H1 (cell line): ENCODE measurements at regions not wholly inside any gene's neighbourhood (a gene's known extent, or its start where the extent isn't known, plus 50 kb on each side); places are given as distances from the start of the nearest gene placed in this dataset.
A peak's percentile ranks its signal among the peaks of the same experiment; 100 is the strongest.

ENCODE experiments used
- CTCF ChIA-PET: fragments of 300-600 bp; sonication (Branson Sonifier 250); formaldehyde crosslinking; loops from one replicate; lab custom pipeline; 2021; ENCODE audit not compliant: partially characterized antibody; lab: Charles Lee
- POLR2A ChIA-PET: fragments of 300-600 bp; sonication (Branson Sonifier 250); formaldehyde crosslinking; loops from one replicate; lab custom pipeline; 2021; ENCODE audit warnings: inconsistent platforms; ENCODE audit not compliant: partially characterized antibody; lab: Charles Lee
- DNase-seq, 2 experiments: peaks; one replicate each; pipeline versions ENCODE4 v3.0.0 to v3.0.0-alpha.2; 2010 to 2022; ENCODE audit warnings: low spot score in 2 of 2, low read depth in 1 of 2, mixed read lengths in 1 of 2
- FAIRE-seq: peaks from 2 replicates; lab custom pipeline; 2011; peaks lifted over from hg19 to GRCh38; lab: Jason Lieb, UNC
- H2AFZ ChIP-seq: 2 replicates; pipeline ENCODE4 v1.8.1; 2012; ENCODE audit warnings: low read length, inconsistent platforms
- H2AK5ac ChIP-seq: 2 replicates; pipeline ENCODE4 v1.6.1; 2013; ENCODE audit warnings: low read depth, low read length
- H2BK120ac ChIP-seq: replicated peaks from 2 replicates; pipeline ENCODE3; 2013; ENCODE audit warnings: low read depth, low read length, inconsistent platforms
- H2BK12ac ChIP-seq: 2 replicates; pipeline ENCODE4 v1.6.1; 2013; ENCODE audit warnings: low read depth, low read length
- H2BK15ac ChIP-seq: 2 replicates; pipeline ENCODE4 v1.6.1; 2013; ENCODE audit warnings: low read length
- H2BK20ac ChIP-seq: 2 replicates; pipeline ENCODE4 v1.6.1; 2013; ENCODE audit warnings: low read length
- H2BK5ac ChIP-seq: 2 replicates; pipeline ENCODE4 v1.6.1; 2013; ENCODE audit warnings: low read depth, low read length
- H3K14ac ChIP-seq: 2 replicates; pipeline ENCODE4 v1.6.1; 2013; ENCODE audit warnings: inconsistent platforms; ENCODE audit not compliant: insufficient read length
- H3K18ac ChIP-seq: 2 replicates; pipeline ENCODE4 v1.6.1; 2013; ENCODE audit warnings: low read length; ENCODE audit errors: extremely low read depth
- H3K23ac ChIP-seq: 2 replicates; pipeline ENCODE4 v1.6.1; 2013; ENCODE audit warnings: inconsistent platforms; ENCODE audit not compliant: insufficient read length
- H3K23me2 ChIP-seq: 2 replicates; pipeline ENCODE4 v1.6.1; 2013; ENCODE audit warnings: low read depth, low read length
- H3K27ac ChIP-seq: 2 replicates; pipeline ENCODE4 v1.6.1; 2011; ENCODE audit warnings: low read depth, low read length, inconsistent platforms
- H3K27me3 ChIP-seq, 4 experiments: replicated peaks in 1 of 4; 1 replicate in 1 of 4; 2 replicates in 3 of 4; pipeline versions ENCODE4 v1.6.1 to v1.8.1; 2011 to 2013; ENCODE audit warnings: low read length in 3 of 4, mild to moderate bottlenecking in 3 of 4, inconsistent platforms in 2 of 4, mixed read lengths in 2 of 4, moderate library complexity in 1 of 4; ENCODE audit not compliant: control insufficient read depth in 3 of 4, insufficient read depth in 3 of 4; ENCODE audit errors: extremely low read depth in 1 of 4
- H3K36me3 ChIP-seq, 4 experiments: 2 replicates each; pipeline versions ENCODE4 v1.6.1 to v1.8.1; 2011 to 2013; ENCODE audit warnings: mild to moderate bottlenecking in 4 of 4, low read length in 3 of 4, moderate library complexity in 2 of 4, control low read depth in 1 of 4, inconsistent platforms in 1 of 4; ENCODE audit not compliant: insufficient read depth in 4 of 4, control insufficient read depth in 2 of 4
- H3K4ac ChIP-seq: replicated peaks from 2 replicates; pipeline ENCODE3; 2013; ENCODE audit warnings: low read length, low read depth, mixed read lengths, inconsistent platforms; ENCODE audit not compliant: insufficient read length
- H3K4me1 ChIP-seq, 4 experiments: replicated peaks in 1 of 4; 1 replicate in 1 of 4; 2 replicates in 3 of 4; pipeline versions ENCODE4 v1.6.1 to v1.8.1; 2011 to 2013; ENCODE audit warnings: low read length in 3 of 4, inconsistent platforms in 2 of 4, mixed read lengths in 1 of 4; ENCODE audit not compliant: insufficient read depth in 4 of 4, control insufficient read depth in 3 of 4
- H3K4me2 ChIP-seq, 2 experiments: 2 replicates each; pipeline versions ENCODE4 v1.6.1 to v1.8.1; 2011 to 2013; ENCODE audit warnings: low read depth in 2 of 2, low read length in 2 of 2, control low read depth in 1 of 2, inconsistent platforms in 1 of 2, mild to moderate bottlenecking in 1 of 2; ENCODE audit not compliant: insufficient read depth in 1 of 2
- H3K4me3 ChIP-seq, 4 experiments: fragments of 200-600, 300-600 bp in 1 of 4; sonication (generic), shearing (Covaris generic), sonication (Bioruptor Twin) in 1 of 4; 2 replicates each; pipeline versions ENCODE4 v1.5.1 to v1.8.1; 2011 to 2016; ENCODE audit warnings: low read length in 4 of 4, low read depth in 3 of 4, control low read depth in 2 of 4, inconsistent platforms in 2 of 4, mild to moderate bottlenecking in 2 of 4, mixed read lengths in 1 of 4, moderate library complexity in 1 of 4; ENCODE audit not compliant: insufficient read depth in 2 of 4; ENCODE audit errors: extremely low read depth in 1 of 4
- H3K56ac ChIP-seq: replicated peaks from 2 replicates; pipeline ENCODE3; 2013; ENCODE audit warnings: low read depth, mild to moderate bottlenecking, mixed read lengths, low read length, inconsistent platforms; ENCODE audit not compliant: insufficient read length
- H3K79me1 ChIP-seq: 2 replicates; pipeline ENCODE4 v1.6.1; 2013; ENCODE audit warnings: low read depth, low read length, control low read depth
- H3K79me2 ChIP-seq, 2 experiments: 2 replicates each; pipeline versions ENCODE4 v1.6.1 to v1.8.1; 2012 to 2013; ENCODE audit warnings: low read length in 2 of 2, mild to moderate bottlenecking in 2 of 2, inconsistent platforms in 1 of 2; ENCODE audit not compliant: insufficient read depth in 2 of 2, control insufficient read depth in 1 of 2
- H3K9ac ChIP-seq, 4 experiments: replicated peaks in 1 of 4; 1 replicate in 1 of 4; 2 replicates in 3 of 4; pipeline versions ENCODE4 v1.6.1 to v1.8.1; 2011 to 2013; ENCODE audit warnings: low read depth in 3 of 4, low read length in 3 of 4, control low read depth in 2 of 4, mild to moderate bottlenecking in 2 of 4, moderate library complexity in 2 of 4, inconsistent platforms in 1 of 4; ENCODE audit errors: extremely low read depth in 1 of 4
- H3K9me3 ChIP-seq, 2 experiments: 2 replicates each; pipeline versions ENCODE4 v1.6.1 to v1.8.1; 2012 to 2013; ENCODE audit warnings: mild to moderate bottlenecking in 2 of 2, moderate library complexity in 2 of 2, control low read depth in 1 of 2, inconsistent platforms in 1 of 2, low read depth in 1 of 2, low read length in 1 of 2, mixed read lengths in 1 of 2; ENCODE audit not compliant: insufficient read depth in 2 of 2
- H4K20me1 ChIP-seq, 2 experiments: replicated peaks in 1 of 2; 2 replicates each; pipeline versions ENCODE3 to v1.8.1; 2011 to 2013; ENCODE audit warnings: inconsistent platforms in 2 of 2, low read length in 2 of 2, mild to moderate bottlenecking in 1 of 2; ENCODE audit not compliant: insufficient read depth in 2 of 2, control insufficient read depth in 1 of 2
- H4K5ac ChIP-seq: 2 replicates; pipeline ENCODE4 v1.6.1; 2013; ENCODE audit warnings: low read length, low read depth, mixed read lengths, inconsistent platforms; ENCODE audit not compliant: insufficient read length
- H4K8ac ChIP-seq: 2 replicates; pipeline ENCODE4 v1.8.0; 2013; ENCODE audit warnings: mild to moderate bottlenecking, moderate library complexity, low read length, inconsistent platforms; ENCODE audit not compliant: insufficient read depth; ENCODE audit errors: extremely low read depth
- H4K91ac ChIP-seq: replicated peaks from 2 replicates; pipeline ENCODE3; 2013; ENCODE audit warnings: low read length, mixed read lengths, inconsistent platforms; ENCODE audit not compliant: insufficient read length
- NANOG ChIP-seq: IDR thresholded peaks from 2 replicates; pipeline ENCODE4 v1.6.1; 2011; ENCODE audit warnings: low read length, low read depth, mild to moderate bottlenecking, inconsistent platforms; ENCODE audit not compliant: insufficient read depth, poor library complexity, severe bottlenecking
- SIN3A ChIP-seq, 2 experiments: IDR thresholded peaks in 1 of 2; conservative IDR thresholded peaks in 1 of 2; 2 replicates each; pipeline ENCODE4 v1.6.1; 2011 to 2012; ENCODE audit warnings: low read length in 2 of 2, improper control_type of control experiment in 1 of 2, low read depth in 1 of 2, mild to moderate bottlenecking in 1 of 2
- WGBS, 2 experiments: shearing (Covaris generic) in 1 of 2; methylation state at CpG; one replicate each; pipeline versions ENCODE4 v1.1.6 to v1.1.7; 2013 to 2015; ENCODE audit warnings: low lambda C conversion rate in 2 of 2, mixed read lengths in 2 of 2, inconsistent platforms in 1 of 2, low coverage in 1 of 2, missing lambda C conversion rate in 1 of 2; ENCODE audit not compliant: insufficient replicate concordance in 2 of 2, insufficient coverage in 1 of 2, insufficient read length in 1 of 2; ENCODE audit errors: extremely low coverage in 1 of 2, missing lambda C conversion rate in 1 of 2; 5-methylcytosine and 5-hydroxymethylcytosine counted together

DNA sequence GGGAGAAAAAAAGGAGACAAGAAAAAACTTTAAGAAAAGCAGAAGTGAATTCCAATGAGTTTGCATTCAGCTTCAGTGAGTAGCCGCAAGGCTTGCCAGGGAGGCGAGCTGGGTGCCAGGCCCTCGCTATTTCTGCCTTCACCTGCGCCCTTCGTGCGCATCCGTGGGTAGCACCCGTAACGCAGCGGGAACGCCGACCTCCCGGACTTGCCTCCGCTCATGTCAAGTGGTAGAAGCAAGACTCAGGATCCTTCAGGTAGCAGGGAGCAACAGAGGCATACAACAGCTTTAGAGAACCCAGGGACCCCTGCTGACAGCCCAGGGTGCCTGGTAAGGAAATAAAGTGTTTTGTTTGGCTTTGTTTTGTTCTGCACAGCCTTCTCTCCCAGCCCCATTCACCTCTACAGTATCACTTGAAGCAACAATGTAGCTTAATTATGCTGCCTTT is 140.0 kb upstream of the BCOR start:
- Histone ChIP-seq H4K20me1 (no peaks in the 10 kb centered on the region), H4K8ac (no peak overlapping the region)

More for the DNA sequence above, 140.0 kb upstream of the BCOR start:
- H3K56ac ChIP-seq, result no peak overlapping the region
- H3K23ac ChIP-seq, result no peak overlapping the region
- no peak overlapping the region for H2AFZ ChIP-seq
- no peak overlapping the region for H2BK15ac ChIP-seq
- H3K23me2 ChIP-seq, result no peaks in the 10 kb centered on the region
- 0 out of 8 replicates have a peak overlapping the region, but pooled peaks of 1 of the 4 experiments have one; percentile 19 for H3K4me3 ChIP-seq
- no peak overlapping the region for H3K27ac ChIP-seq
- H4K91ac ChIP-seq, result no peak overlapping the region
- H2BK120ac ChIP-seq, result no peak overlapping the region
- FAIRE-seq (peak; percentile 70), DNase-seq (peak in 1 of 2 experiments; percentile 44)
- no peak overlapping the region for H3K9ac ChIP-seq
- H2BK5ac ChIP-seq, result no peak overlapping the region
- no peaks in the 10 kb centered on the region for H3K79me1 ChIP-seq
- H3K9me3 ChIP-seq, result no peaks in the 10 kb centered on the region
- H2BK12ac ChIP-seq, result no peak overlapping the region
- no peak overlapping the region for H2AK5ac ChIP-seq
- H3K14ac ChIP-seq, result no peak overlapping the region
- no peak overlapping the region for H3K4ac ChIP-seq
- 42% methylated on average over 12 of the region's 14 CpGs; no CpG with 5 or more reads in 1 of the 2 experiments for WGBS, 2 experiments
- H4K5ac ChIP-seq, result no peak overlapping the region
- H3K4me2 ChIP-seq, result peak overlapping the region; percentile 32 to 42; a peak in 3 of 4 replicates
- peak overlapping the region; percentile 90 for H3K18ac ChIP-seq
- no peak overlapping the region for H2BK20ac ChIP-seq
- no peaks in the 10 kb centered on the region for H3K79me2 ChIP-seq
- no peaks in the 10 kb centered on the region for H3K27me3 ChIP-seq
- CTCF ChIA-PET, result interaction anchor here (1.0 kb wide), 3 partner anchors 12 to 103 kb away, joined by 3 read pairs; no protein-coding TSS in a partner anchor
- TF ChIP-seq SIN3A (conservative IDR thresholded peaks at IDR 0.05 in 1 of 2, IDR thresholded peaks at IDR 0.05 in 1 of 2; ENCODE audit: low read depth in 1 of 2, low read length in 2 of 2) (no peak), NANOG (peak; percentile 60)
- POLR2A ChIA-PET, result interaction anchor here (0.9 kb wide), 1 partner anchor 10 kb away, joined by 3 read pairs; no protein-coding TSS in a partner anchor
- H3K36me3 ChIP-seq, result no peaks in the 10 kb centered on the region
- peaks cover 0 to 2% (median 0%) of the 10 kb centered on the region in 4 experiments; a peak in 2 of 7 replicates for H3K4me1 ChIP-seq
